ENCODE measurements at regions not wholly inside any gene's neighbourhood (a gene's known extent, or its start where the extent isn't known, plus 50 kb on each side); places are given as distances from the start of the nearest gene placed in this dataset.

DNA sequence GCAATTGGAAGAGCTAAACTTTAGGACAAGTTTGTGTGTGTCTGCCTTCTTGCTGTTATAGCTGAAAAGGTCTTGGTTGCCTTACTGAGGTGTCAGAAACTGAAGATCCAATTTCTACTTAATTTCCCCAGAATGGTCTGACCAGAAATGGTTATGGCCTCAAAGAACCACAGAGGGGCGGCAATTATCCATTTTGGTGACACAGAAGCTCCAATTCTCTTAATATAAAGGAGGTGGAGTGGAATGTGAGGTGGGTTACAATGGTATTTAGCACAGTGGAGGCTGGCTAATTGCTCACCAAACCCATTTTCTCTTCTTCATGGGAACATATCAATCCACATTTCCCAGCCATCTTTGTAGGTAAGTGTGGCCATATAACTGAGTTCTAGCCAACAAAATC, 1157.2 kb downstream of the OLFM4 start:
- Histone ChIP-seq H3K36me3 (replicated peaks in 1 of 2; ENCODE audit: control extremely low read depth in 1 of 2, control insufficient read depth in 1 of 2, extremely low read depth in 1 of 2, insufficient read depth in 2 of 2, low read length in 1 of 2) (no peaks in the 10 kb centered on the region), H3K9me3 (ENCODE audit: control extremely low read depth in 1 of 3, control insufficient read depth in 2 of 3, insufficient read depth in 1 of 3, low read length in 2 of 3) (no peaks in the 10 kb centered on the region)
- POLR2A ChIA-PET, result no interaction called here

DNA sequence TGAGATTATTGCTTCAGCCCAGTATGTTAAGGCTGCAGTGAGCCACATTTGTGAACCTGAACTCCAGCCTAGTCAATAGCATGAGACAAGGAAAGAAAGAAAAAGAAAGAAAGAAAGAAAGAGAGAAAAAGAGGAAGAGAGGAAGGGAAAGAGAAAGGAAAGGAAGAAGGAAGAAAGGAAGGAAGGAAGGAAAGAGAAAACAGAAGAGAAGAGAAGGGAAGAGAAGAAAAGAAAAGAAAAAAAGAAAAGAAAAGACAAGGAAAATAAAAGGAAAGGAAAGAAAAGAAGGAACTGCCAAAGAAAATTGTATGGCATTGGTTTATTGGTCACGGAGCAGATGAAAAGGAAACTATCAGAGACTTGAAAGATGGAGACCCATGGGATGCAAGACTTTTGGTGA, 1158.8 kb downstream of the OLFM4 start:
- Mint-ChIP-seq H3K4me3 (no peak overlapping the region), H3K4me1 (no peaks in the 10 kb centered on the region), H3K27me3 (no peaks in the 10 kb centered on the region), H3K27ac (no peak overlapping the region), H3K9me3 (ENCODE audit: insufficient read depth) (peaks cover 7% of the 10 kb centered on the region)
- Histone ChIP-seq H3K79me2 (ENCODE audit: control insufficient read depth, insufficient read depth, low read length) (no peaks in the 10 kb centered on the region), H3K9me3 (ENCODE audit: control extremely low read depth in 1 of 3, control insufficient read depth in 2 of 3, insufficient read depth in 1 of 3, low read length in 2 of 3) (no peaks in the 10 kb centered on the region), H3K4me3 (ENCODE audit: control extremely low read depth in 1 of 5, extremely low read depth in 1 of 5, insufficient read depth in 1 of 5, low read depth in 2 of 5, low read length in 4 of 5) (no peak overlapping the region), H4K20me1 (ENCODE audit: control insufficient read depth, insufficient read depth, low read length, poor library complexity, severe bottlenecking) (no peaks in the 10 kb centered on the region), H3K9ac (ENCODE audit: low read length) (no peak overlapping the region), H3K36me3 (replicated peaks in 1 of 2; ENCODE audit: control extremely low read depth in 1 of 2, control insufficient read depth in 1 of 2, extremely low read depth in 1 of 2, insufficient read depth in 2 of 2, low read length in 1 of 2) (no peaks in the 10 kb centered on the region), H2AFZ (ENCODE audit: insufficient read depth, low read depth, low read length, poor library complexity, severe bottlenecking) (no peak overlapping the region), H3K27ac (ENCODE audit: low read length in 2 of 2) (no peak overlapping the region), H3K27me3 (replicated peaks in 1 of 4; ENCODE audit: control extremely low read depth in 1 of 4, control insufficient read depth in 3 of 4, insufficient read depth in 4 of 4, low read length in 3 of 4) (no peaks in the 10 kb centered on the region), H3K4me2 (replicated peaks; ENCODE audit: low read depth, low read length, poor library complexity, severe bottlenecking) (no peak overlapping the region), H3K4me1 (ENCODE audit: control insufficient read depth in 2 of 2, insufficient read depth in 2 of 2, low read length in 2 of 2) (no peaks in the 10 kb centered on the region)
- ATAC-seq (ENCODE audit: low read depth) (no peak), DNase-seq (no peak)
- intact Hi-C loops (cut with micrococcal nuclease), result no loop called here
- ChIA-PET POLR2A (no interaction called here), CTCF (no interaction called here)
- TF ChIP-seq, protein P1, sequence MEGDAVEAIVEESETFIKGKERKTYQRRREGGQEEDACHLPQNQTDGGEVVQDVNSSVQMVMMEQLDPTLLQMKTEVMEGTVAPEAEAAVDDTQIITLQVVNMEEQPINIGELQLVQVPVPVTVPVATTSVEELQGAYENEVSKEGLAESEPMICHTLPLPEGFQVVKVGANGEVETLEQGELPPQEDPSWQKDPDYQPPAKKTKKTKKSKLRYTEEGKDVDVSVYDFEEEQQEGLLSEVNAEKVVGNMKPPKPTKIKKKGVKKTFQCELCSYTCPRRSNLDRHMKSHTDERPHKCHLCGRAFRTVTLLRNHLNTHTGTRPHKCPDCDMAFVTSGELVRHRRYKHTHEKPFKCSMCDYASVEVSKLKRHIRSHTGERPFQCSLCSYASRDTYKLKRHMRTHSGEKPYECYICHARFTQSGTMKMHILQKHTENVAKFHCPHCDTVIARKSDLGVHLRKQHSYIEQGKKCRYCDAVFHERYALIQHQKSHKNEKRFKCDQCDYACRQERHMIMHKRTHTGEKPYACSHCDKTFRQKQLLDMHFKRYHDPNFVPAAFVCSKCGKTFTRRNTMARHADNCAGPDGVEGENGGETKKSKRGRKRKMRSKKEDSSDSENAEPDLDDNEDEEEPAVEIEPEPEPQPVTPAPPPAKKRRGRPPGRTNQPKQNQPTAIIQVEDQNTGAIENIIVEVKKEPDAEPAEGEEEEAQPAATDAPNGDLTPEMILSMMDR (IDR thresholded peaks at IDR 0.05), result no peak
- TF ChIP-seq EZH2 (IDR thresholded peaks at IDR 0.05; ENCODE audit: borderline replicate concordance, insufficient read depth, low read depth, low read length, poor library complexity, severe bottlenecking), result no peak
- WGBS (ENCODE audit: insufficient coverage), result 83% methylated on average over 1 of the region's 1 CpG

More for the DNA sequence above, 1157.2 kb downstream of the OLFM4 start:
- H3K4me1 ChIP-seq (ENCODE audit: control insufficient read depth in 2 of 2, insufficient read depth in 2 of 2, low read length in 2 of 2), result no peaks in the 10 kb centered on the region
- TF ChIP-seq EZH2 (IDR thresholded peaks at IDR 0.05; ENCODE audit: borderline replicate concordance, insufficient read depth, low read depth, low read length, poor library complexity, severe bottlenecking), result no peak
- TF ChIP-seq, protein P1 (IDR thresholded peaks at IDR 0.05), result no peak
- H3K4me3 ChIP-seq (ENCODE audit: control extremely low read depth in 1 of 5, extremely low read depth in 1 of 5, insufficient read depth in 1 of 5, low read depth in 2 of 5, low read length in 4 of 5), result no peak overlapping the region
- no peaks in the 10 kb centered on the region for H4K20me1 ChIP-seq (ENCODE audit: control insufficient read depth, insufficient read depth, low read length, poor library complexity, severe bottlenecking)
- H3K4me1 Mint-ChIP-seq, result no peaks in the 10 kb centered on the region
- intact Hi-C loops (cut with micrococcal nuclease), result no loop called here
- H3K27me3 ChIP-seq (replicated peaks in 1 of 4; ENCODE audit: control extremely low read depth in 1 of 4, control insufficient read depth in 3 of 4, insufficient read depth in 4 of 4, low read length in 3 of 4), result no peaks in the 10 kb centered on the region
- no CpG with 5 or more reads among the region's 1 CpG for WGBS (ENCODE audit: insufficient coverage)
- H3K27ac Mint-ChIP-seq, result no peak overlapping the region
- no peak for DNase-seq
- no peaks in the 10 kb centered on the region for H3K79me2 ChIP-seq (ENCODE audit: control insufficient read depth, insufficient read depth, low read length)
- H2AFZ ChIP-seq (ENCODE audit: insufficient read depth, low read depth, low read length, poor library complexity, severe bottlenecking), result no peak overlapping the region
- ATAC-seq (ENCODE audit: low read depth), result no peak
- H3K4me3 Mint-ChIP-seq, result no peak overlapping the region
- H3K9me3 Mint-ChIP-seq (ENCODE audit: insufficient read depth), result peaks cover 7% of the 10 kb centered on the region
- H3K27me3 Mint-ChIP-seq, result no peaks in the 10 kb centered on the region
- no peak overlapping the region for H3K27ac ChIP-seq (ENCODE audit: low read length in 2 of 2)
- CTCF ChIA-PET, result no interaction called here
- H3K4me2 ChIP-seq (replicated peaks; ENCODE audit: low read depth, low read length, poor library complexity, severe bottlenecking), result no peak overlapping the region
- H3K9ac ChIP-seq (ENCODE audit: low read length), result no peak overlapping the region

Data from B cell (primary cell).